ENCODE measurements at regions not wholly inside any gene's neighbourhood (a gene's known extent, or its start where the extent isn't known, plus 50 kb on each side); places are given as distances from the start of the nearest gene placed in this dataset.

- TF ChIP-seq ZNF212 (CRISPR knock-in tag; IDR thresholded peaks at IDR 0.05) = no peak
- TF ChIP-seq DDX20 (tag; IDR thresholded peaks at IDR 0.05; ENCODE audit: low read depth) = no peak
- no peak for TF ChIP-seq GTF2F1 (IDR thresholded peaks at IDR 0.05; ENCODE audit: low read depth, low read length)
- no peak for TF ChIP-seq ZBTB49 (CRISPR knock-in tag; IDR thresholded peaks at IDR 0.05; ENCODE audit: borderline replicate concordance)
- no peak for TF ChIP-seq ELF2 (CRISPR knock-in tag; IDR thresholded peaks at IDR 0.05)
- TF ChIP-seq ZNF280A (IDR thresholded peaks at IDR 0.05; ENCODE audit: low read depth, partially characterized antibody) = no peak
- no peak; the same call in 1 of the 2 replicates for TF ChIP-seq TOE1 (IDR thresholded peaks at IDR 0.05; ENCODE audit: borderline replicate concordance)
- TF ChIP-seq TOE1 (CRISPR knock-in tag; IDR thresholded peaks at IDR 0.05; ENCODE audit: borderline replicate concordance, low read depth) = no peak
- TF ChIP-seq NCOA6 (IDR thresholded peaks at IDR 0.05) = no peak
- TF ChIP-seq FOXA1 (IDR thresholded peaks at IDR 0.05; ENCODE audit: borderline replicate concordance) = no peak
- no peak for TF ChIP-seq MTF1 (CRISPR knock-in tag; IDR thresholded peaks at IDR 0.05; ENCODE audit: borderline replicate concordance)
- TF ChIP-seq C11orf30 (IDR thresholded peaks at IDR 0.05; ENCODE audit: low read depth) = peak; percentile 99
- TF ChIP-seq IRF2 (CRISPR knock-in tag; IDR thresholded peaks at IDR 0.05) = no peak
- no peak for TF ChIP-seq ADNP (tag; IDR thresholded peaks at IDR 0.05)
- TF ChIP-seq NCOA4 (IDR thresholded peaks at IDR 0.05; ENCODE audit: partially characterized antibody) = no peak
- 0 out of 2 replicates have a peak, but pooled peaks have one; percentile 4 for TF ChIP-seq MYC (IDR thresholded peaks at IDR 0.05; ENCODE audit: low read depth, low read length)
- TF ChIP-seq MYC (CRISPR knock-in tag; IDR thresholded peaks at IDR 0.05; ENCODE audit: borderline replicate concordance, low read depth) = no peak
- no peak for TF ChIP-seq RBM34 (IDR thresholded peaks at IDR 0.05; ENCODE audit: borderline replicate concordance, insufficient read depth, low read length)
- no peak for TF ChIP-seq ZNF175 (CRISPR knock-in tag; IDR thresholded peaks at IDR 0.05; ENCODE audit: low read depth)
- no peak for TF ChIP-seq KLF1 (tag; IDR thresholded peaks at IDR 0.05)
- no peak for TF ChIP-seq NFIX (CRISPR knock-in tag; IDR thresholded peaks at IDR 0.05; ENCODE audit: low read depth)
- TF ChIP-seq TEAD2 (tag; IDR thresholded peaks at IDR 0.05) = peak; percentile 86
- no peak for TF ChIP-seq FOXO4 (CRISPR knock-in tag; IDR thresholded peaks at IDR 0.05)
- no peak for TF ChIP-seq ZSCAN32 (CRISPR knock-in tag; IDR thresholded peaks at IDR 0.05)
Measured at GRCh38 chr15:36428102-36428845, 151.2 kb upstream of the CDIN1 start (continued).
